ENCODE measurements at regions not wholly inside any gene's neighbourhood (a gene's known extent, or its start where the extent isn't known, plus 50 kb on each side); places are given as distances from the start of the nearest gene placed in this dataset.
"Not testable (repeated sequence)": the region's sequence is repeated elsewhere in the genome, so short reads cannot be mapped to it uniquely, and the experiment has no call there.

DNA sequence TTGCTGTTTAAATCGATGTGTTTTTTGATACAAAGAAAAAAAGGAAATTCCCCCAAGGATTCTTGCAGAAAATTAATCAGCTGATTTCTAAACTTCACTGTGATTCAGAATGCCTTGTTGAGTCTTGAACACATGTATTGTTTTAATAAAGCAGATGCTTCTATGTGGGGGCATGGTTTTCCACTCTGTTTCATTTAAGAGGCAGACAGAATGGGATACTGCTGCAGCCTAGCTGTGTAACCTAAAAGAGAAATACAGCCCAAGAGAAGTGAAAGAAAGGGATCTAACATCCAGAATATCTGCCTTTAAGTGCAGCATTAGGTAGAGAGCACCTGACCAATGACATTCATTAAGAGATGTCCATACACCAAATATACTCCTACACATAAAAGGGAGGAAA, 365.1 kb upstream of the CCNH start:
- no peaks in the 10 kb centered on the region for H3K36me3 Mint-ChIP-seq (ENCODE audit: low read depth)
- H3K4me3 Mint-ChIP-seq, result no peak overlapping the region
- CTCF ChIA-PET, result interaction anchor here (1.2 kb wide), 1 partner anchor 10 kb away, joined by 3 read pairs; no protein-coding TSS in a partner anchor

DNA sequence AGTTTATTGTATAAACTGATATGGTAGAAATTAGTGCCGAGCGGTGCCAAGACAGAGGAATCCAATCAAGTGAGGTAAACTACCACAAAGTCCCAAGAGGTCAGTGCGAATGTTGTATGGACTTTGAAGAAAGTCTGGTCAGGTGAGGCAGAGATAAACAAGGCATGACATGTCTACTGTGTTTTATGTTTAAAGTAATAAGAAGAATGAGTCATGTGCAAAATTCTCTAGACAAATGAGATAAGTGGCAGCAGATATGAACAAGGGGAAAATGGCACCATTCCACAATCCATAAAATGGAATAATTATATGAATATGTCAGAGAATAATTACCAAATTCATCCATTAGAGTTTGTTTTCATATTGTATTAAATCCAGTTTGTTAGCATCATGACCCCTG, 364.1 kb upstream of the CCNH start:
- H3K27me3 Mint-ChIP-seq, result peaks cover 13% of the 10 kb centered on the region
- CTCF ChIA-PET, result no interaction called here
- H3K4me3 Mint-ChIP-seq, result no peak overlapping the region
- H3K27ac Mint-ChIP-seq, result no peak overlapping the region
- no peaks in the 10 kb centered on the region for H3K4me1 Mint-ChIP-seq
- H3K9me3 Mint-ChIP-seq, result no peaks in the 10 kb centered on the region
- H3K36me3 Mint-ChIP-seq (ENCODE audit: low read depth), result no peaks in the 10 kb centered on the region
- POLR2A ChIA-PET, result no interaction called here
- DNase-seq, result no peak

More for the DNA sequence above, 365.1 kb upstream of the CCNH start:
- H3K27me3 Mint-ChIP-seq, result peaks cover 15% of the 10 kb centered on the region
- no peak overlapping the region for H3K27ac Mint-ChIP-seq
- DNase-seq, result no peak
- no peaks in the 10 kb centered on the region for H3K9me3 Mint-ChIP-seq
- POLR2A ChIA-PET, result no interaction called here
- no peaks in the 10 kb centered on the region for H3K4me1 Mint-ChIP-seq

DNA sequence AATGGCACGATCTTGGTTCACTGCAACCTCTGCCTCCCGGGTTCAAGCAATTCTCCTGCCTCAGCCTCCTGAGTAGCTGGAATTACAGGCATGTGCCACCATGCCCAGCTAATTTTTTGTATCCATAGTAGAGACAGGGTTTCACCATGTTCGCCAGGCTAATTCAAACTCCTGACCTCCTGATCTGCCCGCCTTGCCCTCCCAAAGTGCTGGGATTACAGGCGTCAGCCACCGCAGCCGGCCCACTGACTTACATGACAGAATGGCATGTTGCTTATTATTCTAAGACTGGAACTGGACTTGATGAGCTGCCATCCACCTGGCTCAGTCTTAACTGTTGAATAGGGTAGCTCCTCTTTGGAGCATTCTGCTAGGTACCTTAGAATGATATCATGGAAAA, 363.6 kb upstream of the CCNH start:
- CTCF ChIA-PET; H3K4me1 Mint-ChIP-seq; H3K27ac Mint-ChIP-seq; H3K4me3 Mint-ChIP-seq; H3K36me3 Mint-ChIP-seq (ENCODE audit: low read depth); H3K9me3 Mint-ChIP-seq; POLR2A ChIA-PET; H3K27me3 Mint-ChIP-seq; DNase-seq: not testable (repeated sequence)

DNA sequence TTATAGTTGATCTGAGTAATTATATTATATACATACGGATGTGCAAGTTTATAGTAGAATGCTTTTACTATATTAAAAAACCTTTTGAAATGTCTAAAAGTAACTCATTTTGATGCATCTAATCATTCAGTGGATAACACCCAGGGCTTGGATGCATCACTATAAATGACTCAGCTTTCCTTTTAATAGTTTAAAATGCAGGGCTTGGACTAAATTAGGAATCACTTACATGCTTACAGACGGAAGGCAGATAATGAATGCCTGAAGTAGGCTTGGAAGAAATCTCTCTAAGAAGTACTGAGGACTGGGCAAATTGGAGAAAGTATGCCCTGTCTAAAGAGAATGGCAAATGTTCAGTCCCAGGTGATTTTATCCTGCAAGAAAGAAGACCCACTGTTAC, 362.5 kb upstream of the CCNH start:
- Mint-ChIP-seq H3K4me1 (no peaks in the 10 kb centered on the region), H3K27me3 (peaks cover 6% of the 10 kb centered on the region), H3K4me3 (no peak overlapping the region), H3K36me3 (ENCODE audit: low read depth) (no peaks in the 10 kb centered on the region), H3K27ac (no peak overlapping the region), H3K9me3 (no peaks in the 10 kb centered on the region)
- CTCF ChIA-PET, result no interaction called here
- no peak for DNase-seq
- POLR2A ChIA-PET, result no interaction called here

DNA sequence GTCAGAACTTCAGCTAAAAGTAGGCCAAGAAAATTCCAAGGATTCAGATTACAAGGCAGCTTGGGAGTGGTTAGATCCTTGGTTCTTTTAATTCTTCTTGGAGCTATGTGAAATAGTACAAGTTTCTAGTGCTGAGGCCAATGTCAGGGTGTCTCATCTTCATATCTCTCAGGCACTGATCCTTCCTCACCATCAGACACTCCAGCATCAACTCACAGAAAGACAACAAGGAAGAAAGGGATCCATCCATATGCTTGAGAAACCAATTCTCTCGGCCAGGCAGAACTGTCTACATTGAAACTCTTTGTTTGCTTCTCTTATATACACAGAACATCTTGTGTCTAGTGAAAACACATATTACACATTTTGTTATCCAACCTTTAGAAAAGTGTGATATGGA, 362.1 kb upstream of the CCNH start:
- no peak for DNase-seq
- no peaks in the 10 kb centered on the region for H3K36me3 Mint-ChIP-seq (ENCODE audit: low read depth)
- H3K27ac Mint-ChIP-seq, result no peak overlapping the region
- no peaks in the 10 kb centered on the region for H3K4me1 Mint-ChIP-seq
- H3K9me3 Mint-ChIP-seq, result no peaks in the 10 kb centered on the region
- no peak overlapping the region for H3K4me3 Mint-ChIP-seq
- CTCF ChIA-PET, result no interaction called here
- POLR2A ChIA-PET, result no interaction called here
- peaks cover 6% of the 10 kb centered on the region for H3K27me3 Mint-ChIP-seq

DNA sequence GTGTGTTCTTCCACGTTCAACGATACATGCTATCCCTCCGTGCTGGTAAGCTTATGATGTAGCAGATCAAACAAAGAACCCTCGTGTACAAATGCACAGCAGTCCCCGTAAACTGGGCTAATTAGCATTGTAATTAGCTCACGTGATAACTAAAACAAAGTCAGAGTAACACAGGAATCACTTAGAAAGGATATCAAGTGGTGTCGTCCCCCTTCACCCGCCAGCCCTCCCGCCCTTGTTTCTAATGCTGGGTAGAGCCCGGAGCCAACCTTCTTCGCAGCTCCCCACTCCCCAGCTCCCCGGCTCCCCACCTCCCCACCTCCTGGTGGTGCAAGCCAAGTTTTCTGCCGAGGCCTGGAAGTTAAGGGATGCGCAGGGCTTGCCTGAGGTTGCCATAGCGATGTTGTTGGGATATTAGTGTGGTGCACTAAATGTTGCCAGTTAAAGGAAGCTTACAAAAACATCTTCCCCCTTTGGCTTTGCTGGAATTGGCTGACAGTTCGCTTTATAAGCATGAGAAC, 357.9 kb upstream of the CCNH start:
- ChIA-PET CTCF (interaction anchor here (0.7 to 1.4 kb wide), 2 partner anchors 10 to 11 kb away, joined by 3 to 6 read pairs; no protein-coding TSS in a partner anchor), POLR2A (no interaction called here)
- no peaks in the 10 kb centered on the region for H3K4me1 Mint-ChIP-seq
- H3K27ac Mint-ChIP-seq, result no peak overlapping the region
- DNase-seq, result no peak
- no peak overlapping the region for H3K4me3 Mint-ChIP-seq
- peaks cover 11% of the 10 kb centered on the region for H3K27me3 Mint-ChIP-seq
- no peaks in the 10 kb centered on the region for H3K36me3 Mint-ChIP-seq (ENCODE audit: low read depth)
- no peaks in the 10 kb centered on the region for H3K9me3 Mint-ChIP-seq

DNA sequence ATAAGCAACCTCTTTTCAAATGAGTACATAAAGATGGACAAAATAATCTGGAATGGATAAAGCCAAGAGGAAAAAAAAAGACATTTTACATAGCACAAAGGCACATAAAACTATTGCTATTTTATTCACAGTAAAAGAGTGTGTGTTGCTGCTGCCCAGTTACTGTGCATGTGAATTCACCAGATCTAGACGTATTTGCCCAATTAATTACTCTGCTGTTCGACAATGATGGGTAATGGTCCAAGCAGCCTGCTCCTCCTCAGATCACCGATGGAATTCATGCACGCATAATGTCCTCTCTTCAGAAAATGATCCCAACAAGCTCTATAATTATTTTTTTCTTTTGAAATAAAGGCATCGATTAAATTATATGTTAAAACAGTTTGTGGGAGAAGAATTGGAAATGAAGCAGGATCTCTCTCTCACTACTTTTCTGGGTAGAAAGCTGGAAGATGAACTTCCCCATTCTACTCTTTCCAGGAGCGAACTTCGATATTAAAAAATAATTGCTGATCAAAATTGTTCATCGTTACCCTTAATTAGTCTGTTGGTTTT, 357.4 kb upstream of the CCNH start:
- Mint-ChIP-seq H3K4me1 (no peaks in the 10 kb centered on the region), H3K27ac (no peak overlapping the region), H3K9me3 (no peaks in the 10 kb centered on the region), H3K36me3 (ENCODE audit: low read depth) (no peaks in the 10 kb centered on the region), H3K4me3 (no peak overlapping the region), H3K27me3 (peaks cover 11% of the 10 kb centered on the region)
- ChIA-PET POLR2A (no interaction called here), CTCF (interaction anchor here (0.7 to 1.4 kb wide), 2 partner anchors 10 to 11 kb away, joined by 3 to 6 read pairs; no protein-coding TSS in a partner anchor)
- DNase-seq, result no peak

DNA sequence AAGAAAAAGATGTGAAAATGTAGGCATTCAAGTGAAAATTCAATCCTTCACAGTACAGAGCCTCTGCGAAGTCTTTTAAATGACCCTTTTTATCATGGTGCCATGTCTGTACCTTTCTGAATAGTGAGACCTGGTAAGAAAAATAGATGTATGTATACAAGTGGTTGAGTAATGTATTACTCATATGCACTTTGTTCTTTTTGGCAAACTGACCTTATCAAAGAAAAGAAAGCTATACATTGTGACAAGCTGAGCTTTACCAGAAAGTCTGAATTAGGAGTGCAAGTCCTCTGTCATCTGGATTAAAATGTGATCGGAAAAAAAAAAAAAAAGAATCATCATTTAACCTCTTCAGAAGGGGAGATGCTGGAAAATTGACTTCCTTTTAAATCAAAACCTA, 356.4 kb upstream of the CCNH start:
- POLR2A ChIA-PET, result no interaction called here

DNA sequence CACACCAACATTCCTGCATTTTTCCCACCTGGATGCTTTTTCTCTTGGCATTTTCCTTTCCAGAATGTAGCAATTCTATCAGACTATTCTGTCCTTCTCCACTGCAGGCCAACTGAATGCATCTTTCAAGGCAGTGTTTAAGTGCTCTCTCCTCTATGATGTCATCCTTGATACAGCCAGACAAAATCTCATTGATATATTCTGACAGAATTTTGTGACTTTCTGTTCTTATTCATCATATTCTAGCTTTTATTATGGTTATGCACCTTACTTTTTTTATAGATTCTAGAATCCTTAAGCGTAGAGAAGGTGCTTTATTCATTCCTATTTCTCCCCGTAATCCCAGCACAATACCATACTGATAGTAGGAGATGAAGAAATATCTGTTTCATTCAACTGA, 355.5 kb upstream of the CCNH start:
- no peaks in the 10 kb centered on the region for H3K4me1 Mint-ChIP-seq
- CTCF ChIA-PET, result interaction anchor here (1.0 kb wide), 1 partner anchor 13 kb away, joined by 3 read pairs; no protein-coding TSS in a partner anchor

More for the DNA sequence above, 356.4 kb upstream of the CCNH start:
- Mint-ChIP-seq H3K27ac (no peak overlapping the region), H3K27me3 (peaks cover 7% of the 10 kb centered on the region), H3K4me1 (no peaks in the 10 kb centered on the region), H3K36me3 (ENCODE audit: low read depth) (no peaks in the 10 kb centered on the region), H3K4me3 (no peak overlapping the region), H3K9me3 (no peaks in the 10 kb centered on the region)
- no peak for DNase-seq
- CTCF ChIA-PET, result no interaction called here

DNA sequence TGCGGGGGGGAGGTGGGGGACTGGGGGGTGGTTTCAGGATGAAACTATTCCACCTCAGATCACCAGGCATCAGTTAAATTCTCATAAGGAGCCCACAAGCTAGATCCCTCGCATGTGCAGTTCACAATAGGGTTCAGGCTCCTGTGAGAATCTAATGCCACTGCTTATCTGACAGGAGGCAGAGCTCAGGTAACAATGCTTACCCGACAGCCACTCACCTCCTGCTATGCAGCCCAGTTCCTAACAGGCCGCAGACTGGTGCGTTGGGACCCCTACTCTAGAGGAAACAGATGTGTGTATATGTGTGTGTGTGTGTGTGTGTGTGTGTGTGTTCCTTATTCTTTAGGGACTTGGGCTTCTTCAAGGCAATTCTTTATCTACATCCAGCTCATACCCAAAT, 352.3 kb upstream of the CCNH start:
- DNase-seq, result no peak
- Mint-ChIP-seq H3K4me1 (no peaks in the 10 kb centered on the region), H3K36me3 (ENCODE audit: low read depth) (no peaks in the 10 kb centered on the region), H3K27ac (no peak overlapping the region), H3K9me3 (no peaks in the 10 kb centered on the region), H3K27me3 (peaks cover 7% of the 10 kb centered on the region), H3K4me3 (no peak overlapping the region)
- CTCF ChIA-PET, result no interaction called here
- POLR2A ChIA-PET, result no interaction called here

More for the DNA sequence above, 355.5 kb upstream of the CCNH start:
- Mint-ChIP-seq H3K4me3 (no peak overlapping the region), H3K27me3 (peaks cover 7% of the 10 kb centered on the region), H3K9me3 (no peaks in the 10 kb centered on the region), H3K36me3 (ENCODE audit: low read depth) (no peaks in the 10 kb centered on the region), H3K27ac (no peak overlapping the region)
- POLR2A ChIA-PET, result no interaction called here
- no peak for DNase-seq

DNA sequence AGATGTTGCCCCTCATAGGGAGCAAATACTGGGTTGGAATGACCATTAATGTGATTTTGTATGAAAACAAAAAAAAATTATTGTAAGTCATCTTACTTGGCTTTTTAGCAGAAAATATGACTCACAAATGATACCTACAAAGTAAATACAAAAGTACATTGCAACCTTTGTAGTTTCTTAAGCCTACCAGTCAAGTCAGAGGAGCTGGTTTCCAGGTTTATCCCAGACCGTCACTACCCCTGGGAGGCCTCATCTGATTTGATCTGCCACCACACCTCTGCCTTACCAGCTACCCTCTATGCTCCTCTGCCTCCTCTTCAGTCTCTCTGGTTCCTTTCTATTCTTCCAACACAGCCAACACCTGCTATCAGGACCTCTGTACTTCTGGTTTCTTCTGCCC, 349.9 kb upstream of the CCNH start:
- POLR2A ChIA-PET, result no interaction called here
- no peak for DNase-seq
- H3K27ac Mint-ChIP-seq, result no peak overlapping the region
- CTCF ChIA-PET, result no interaction called here
- H3K4me1 Mint-ChIP-seq, result no peaks in the 10 kb centered on the region
- H3K36me3 Mint-ChIP-seq (ENCODE audit: low read depth), result no peaks in the 10 kb centered on the region
- H3K27me3 Mint-ChIP-seq, result peaks cover 2% of the 10 kb centered on the region
- H3K4me3 Mint-ChIP-seq, result no peak overlapping the region
- no peaks in the 10 kb centered on the region for H3K9me3 Mint-ChIP-seq

DNA sequence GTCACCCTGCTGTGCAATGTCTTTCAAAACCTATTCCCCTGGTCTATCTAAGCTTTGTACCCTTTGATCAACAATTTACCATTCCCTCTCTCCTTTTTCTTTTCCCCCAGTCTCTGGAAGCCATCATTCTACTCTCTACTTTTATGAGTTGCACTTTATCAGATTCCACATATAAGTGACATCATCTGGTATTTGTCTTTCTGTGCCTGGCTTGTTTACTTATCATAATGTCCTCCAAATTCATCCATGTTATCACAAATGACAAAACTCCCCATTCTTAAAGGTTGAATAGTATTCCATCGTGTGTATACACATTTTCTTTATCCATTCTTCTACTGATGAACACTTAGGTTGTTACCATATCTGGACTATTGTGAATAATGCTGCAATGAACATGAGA, 344.2 kb upstream of the CCNH start:
- no peak overlapping the region for H3K4me3 Mint-ChIP-seq
- H3K36me3 Mint-ChIP-seq (ENCODE audit: low read depth), result no peaks in the 10 kb centered on the region
- no peak overlapping the region for H3K27ac Mint-ChIP-seq
- DNase-seq, result no peak
- POLR2A ChIA-PET, result no interaction called here
- H3K9me3 Mint-ChIP-seq, result no peaks in the 10 kb centered on the region
- no peaks in the 10 kb centered on the region for H3K4me1 Mint-ChIP-seq
- H3K27me3 Mint-ChIP-seq, result no peaks in the 10 kb centered on the region
- CTCF ChIA-PET, result no interaction called here

DNA sequence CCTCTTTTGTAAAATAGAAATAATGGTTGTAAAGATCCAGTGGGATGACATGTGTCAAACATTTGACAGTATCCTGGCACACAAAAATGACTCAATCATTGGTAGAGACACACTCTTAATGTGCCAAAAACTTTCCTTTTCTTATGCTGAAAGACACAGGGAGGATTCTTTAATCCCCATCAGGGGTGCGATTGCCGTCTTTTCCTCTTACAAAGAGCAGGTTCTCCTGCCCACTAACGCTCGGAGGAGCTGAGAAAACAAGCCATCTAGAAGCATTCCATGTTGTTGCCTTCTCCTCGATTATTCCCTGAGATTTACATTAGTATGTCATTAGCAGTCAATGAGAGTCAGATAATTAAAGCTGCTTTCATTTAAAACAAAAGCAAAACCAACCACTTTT, 342.6 kb upstream of the CCNH start:
- H3K9me3 Mint-ChIP-seq, result no peaks in the 10 kb centered on the region
- H3K27me3 Mint-ChIP-seq, result no peaks in the 10 kb centered on the region
- no peak overlapping the region for H3K4me3 Mint-ChIP-seq
- H3K4me1 Mint-ChIP-seq, result no peaks in the 10 kb centered on the region
- no peaks in the 10 kb centered on the region for H3K36me3 Mint-ChIP-seq (ENCODE audit: low read depth)
- DNase-seq, result no peak
- no peak overlapping the region for H3K27ac Mint-ChIP-seq
- ChIA-PET CTCF (interaction anchor here (0.6 kb wide), 1 partner anchor 26 kb away, joined by 4 read pairs; no protein-coding TSS in a partner anchor), POLR2A (no interaction called here)

DNA sequence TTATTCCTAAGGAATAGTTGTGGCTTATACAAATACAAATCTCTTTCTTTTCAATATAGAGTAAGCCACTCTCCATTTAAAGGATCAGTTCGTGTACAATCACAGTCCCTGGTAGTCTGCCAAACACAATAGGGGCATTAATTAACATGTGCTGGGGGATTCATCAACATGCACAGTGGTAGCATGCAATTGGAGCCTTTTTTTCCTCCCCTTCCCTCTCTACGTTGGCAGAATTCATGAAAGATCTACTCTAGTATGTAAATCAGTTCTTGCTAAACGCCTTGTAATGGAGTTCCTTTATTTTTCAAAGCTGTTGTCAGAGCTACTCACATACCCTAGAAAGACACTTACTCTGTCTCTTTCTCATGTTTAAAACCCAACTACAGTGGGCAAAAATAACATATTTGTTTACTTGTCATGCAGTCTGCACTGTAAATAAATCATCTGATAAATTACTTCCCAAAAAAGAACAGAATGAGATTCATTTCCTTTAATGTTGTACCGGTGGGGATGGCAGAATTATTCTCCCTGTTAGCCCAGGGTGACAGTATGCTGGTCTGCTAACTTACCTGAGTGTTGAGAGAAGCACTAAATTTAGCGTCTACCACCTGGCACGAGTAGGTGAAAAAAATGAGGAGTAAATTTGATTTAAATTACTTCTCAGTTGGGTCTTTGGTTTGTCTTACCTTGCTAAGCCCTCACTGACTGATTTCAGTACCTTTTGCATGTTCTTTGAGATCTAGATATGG, 341.5 kb upstream of the CCNH start:
- no peak for DNase-seq
- H3K4me1 Mint-ChIP-seq, result no peaks in the 10 kb centered on the region
- ChIA-PET POLR2A (no interaction called here), CTCF (no interaction called here)
- H3K4me3 Mint-ChIP-seq, result no peak overlapping the region
- no peaks in the 10 kb centered on the region for H3K27me3 Mint-ChIP-seq
- no peak overlapping the region for H3K27ac Mint-ChIP-seq
- H3K36me3 Mint-ChIP-seq (ENCODE audit: low read depth), result no peaks in the 10 kb centered on the region
- H3K9me3 Mint-ChIP-seq, result no peaks in the 10 kb centered on the region

Data from activated CD4-positive, alpha-beta memory T cell treated with anti-CD3 and anti-CD28 coated beads, Interleukin-2, amount 10 ng/mL, durations not matched to agents 7 days and 5 days (primary cell).